NCI-H2107 treated with DMSO at 0.1 percent for 48 hours (cell line): ENCODE measurements at regions not wholly inside any gene's neighbourhood (a gene's known extent, or its start where the extent isn't known, plus 50 kb on each side); places are given as distances from the start of the nearest gene placed in this dataset.
"Not testable (repeated sequence)": the region's sequence is repeated elsewhere in the genome, so short reads cannot be mapped to it uniquely, and the experiment has no call there.

Source experiments
- DNase-seq: peaks from one replicate; lab custom pipeline; 2025; ENCODE audit not compliant: unreplicated experiment; lab: John Stamatoyannopoulos, UW

GRCh38 chr4:115187136-115187535 lies 73.7 kb upstream of the NDST4 start:
- no peak for DNase-seq

GRCh38 chr4:115179438-115180062 lies 66.1 kb upstream of the NDST4 start:
- not testable (repeated sequence) for DNase-seq

- DNase-seq: not testable (repeated sequence)
Measured at GRCh38 chr4:115178687-115179086, 65.3 kb upstream of the NDST4 start.

GRCh38 chr4:115171220-115171619 lies 57.8 kb upstream of the NDST4 start:
- DNase-seq: no peak

GRCh38 chr4:115165503-115165902 lies 52.1 kb upstream of the NDST4 start:
- DNase-seq: no peak
